Astrocyte (in vitro differentiated cells and primary cell): ENCODE measurements at regions not wholly inside any gene's neighbourhood (a gene's known extent, or its start where the extent isn't known, plus 50 kb on each side); places are given as distances from the start of the nearest gene placed in this dataset.

Experiments used
- DNase-seq: peaks from one replicate; pipeline ENCODE4 v3.0.0-alpha.2; 2010; ENCODE audit warnings: low read depth
- FAIRE-seq: peaks from 2 replicates; lab custom pipeline; 2011; peaks lifted over from hg19 to GRCh38; lab: Jason Lieb, UNC
- H2AFZ ChIP-seq: 2 replicates; pipeline ENCODE4 v1.6.0; 2012; ENCODE audit warnings: low read depth, low read length, inconsistent platforms
- H3K27ac ChIP-seq: 2 replicates; pipeline ENCODE4 v1.5.1; 2011; ENCODE audit warnings: low read depth, low read length, inconsistent platforms
- H3K27me3 ChIP-seq: 2 replicates; pipeline ENCODE4 v1.6.0; 2011; ENCODE audit warnings: low read length, inconsistent platforms; ENCODE audit not compliant: insufficient read depth
- H3K36me3 ChIP-seq: 2 replicates; pipeline ENCODE4 v1.5.1; 2011; ENCODE audit warnings: low read length, inconsistent platforms; ENCODE audit not compliant: insufficient read depth
- H3K4me1 ChIP-seq: 2 replicates; pipeline ENCODE4 v1.5.1; 2011; ENCODE audit warnings: low read length, inconsistent platforms; ENCODE audit not compliant: insufficient read depth
- H3K4me2 ChIP-seq: 2 replicates; pipeline ENCODE4 v1.6.0; 2012; ENCODE audit warnings: low read length, inconsistent platforms
- H3K4me3 ChIP-seq: 2 replicates; pipeline ENCODE4 v1.5.1; 2011; ENCODE audit warnings: low read depth, mild to moderate bottlenecking, low read length, inconsistent platforms; ENCODE audit not compliant: insufficient read depth
- H3K79me2 ChIP-seq: 2 replicates; pipeline ENCODE4 v1.6.0; 2012; ENCODE audit warnings: mild to moderate bottlenecking, low read length, inconsistent platforms; ENCODE audit not compliant: insufficient read depth
- H3K9ac ChIP-seq: 2 replicates; pipeline ENCODE4 v1.6.0; 2012; ENCODE audit warnings: mild to moderate bottlenecking, low read length, inconsistent platforms
- H3K9me3 ChIP-seq: 2 replicates; pipeline ENCODE4 v1.5.1; 2012; ENCODE audit warnings: low read depth, mild to moderate bottlenecking, low read length, inconsistent platforms; ENCODE audit not compliant: insufficient read depth
- H4K20me1 ChIP-seq: 2 replicates; pipeline ENCODE4 v1.6.0; 2012; ENCODE audit warnings: low read length, inconsistent platforms; ENCODE audit not compliant: insufficient read depth
- H3K27ac Mint-ChIP-seq: one replicate; pipeline ENCODE4 v1.8.0; 2021; ENCODE audit warnings: mild to moderate bottlenecking, mixed read lengths; ENCODE audit not compliant: unreplicated experiment
- H3K27me3 Mint-ChIP-seq: one replicate; pipeline ENCODE4 v1.8.0; 2021; ENCODE audit warnings: low read depth, mixed read lengths; ENCODE audit not compliant: unreplicated experiment
- H3K36me3 Mint-ChIP-seq: one replicate; pipeline ENCODE4 v1.8.0; 2021; ENCODE audit warnings: low read depth, mixed read lengths; ENCODE audit not compliant: unreplicated experiment
- H3K4me1 Mint-ChIP-seq: one replicate; pipeline ENCODE4 v1.8.0; 2021; ENCODE audit warnings: low read depth, mixed read lengths; ENCODE audit not compliant: unreplicated experiment
- H3K4me3 Mint-ChIP-seq: one replicate; pipeline ENCODE4 v1.8.0; 2021; ENCODE audit warnings: mild to moderate bottlenecking, moderate library complexity, mixed read lengths; ENCODE audit not compliant: unreplicated experiment
- H3K9me3 Mint-ChIP-seq: one replicate; pipeline ENCODE4 v1.8.0; 2021; ENCODE audit warnings: mild to moderate bottlenecking, mixed read lengths; ENCODE audit not compliant: unreplicated experiment
- CTCF ChIP-seq: IDR thresholded peaks from 2 replicates; pipeline ENCODE4 v1.5.1; 2011; ENCODE audit warnings: low read depth, mild to moderate bottlenecking, inconsistent platforms, low read length, moderate library complexity; ENCODE audit not compliant: insufficient read depth
- EZH2 ChIP-seq: IDR thresholded peaks from 2 replicates; pipeline ENCODE4 v1.6.1; 2012; ENCODE audit warnings: mild to moderate bottlenecking, low read length, inconsistent platforms; ENCODE audit not compliant: insufficient read depth

- H3K4me1 Mint-ChIP-seq: peaks cover 10% of the 10 kb centered on the region
- H3K9me3 Mint-ChIP-seq: no peaks in the 10 kb centered on the region
- H3K4me2 ChIP-seq: no peak overlapping the region
- no peak overlapping the region for H3K27ac ChIP-seq
- H2AFZ ChIP-seq: no peak overlapping the region
- TF ChIP-seq CTCF: no peak
- no peak for TF ChIP-seq EZH2
- H3K4me3 Mint-ChIP-seq: no peak overlapping the region
- no peaks in the 10 kb centered on the region for H3K36me3 ChIP-seq
- no peak for DNase-seq
- no peaks in the 10 kb centered on the region for H3K79me2 ChIP-seq
- no peak for FAIRE-seq
- H3K4me1 ChIP-seq: peaks cover 12% of the 10 kb centered on the region
- no peaks in the 10 kb centered on the region for H3K27me3 ChIP-seq
- peaks cover 4% of the 10 kb centered on the region for H3K27me3 Mint-ChIP-seq
- no peaks in the 10 kb centered on the region for H3K9me3 ChIP-seq
- H3K9ac ChIP-seq: no peak overlapping the region
- H3K36me3 Mint-ChIP-seq: no peaks in the 10 kb centered on the region
- no peak overlapping the region for H3K27ac Mint-ChIP-seq
- no peaks in the 10 kb centered on the region for H4K20me1 ChIP-seq
- no peak overlapping the region for H3K4me3 ChIP-seq
These were observed 173.9 kb upstream of the SERP2 start for GRCh38 chr13:44199627-44200207.

GRCh38 chr13:44206434-44206833 is 167.2 kb upstream of the SERP2 start:
- Histone ChIP-seq H3K4me1 (no peaks in the 10 kb centered on the region), H3K9ac (no peak overlapping the region), H4K20me1 (no peaks in the 10 kb centered on the region), H3K9me3 (no peaks in the 10 kb centered on the region), H3K27ac (no peak overlapping the region), H2AFZ (no peak overlapping the region), H3K27me3 (peaks cover 3% of the 10 kb centered on the region), H3K4me2 (no peak overlapping the region), H3K79me2 (no peaks in the 10 kb centered on the region), H3K36me3 (no peaks in the 10 kb centered on the region), H3K4me3 (no peak overlapping the region)
- Mint-ChIP-seq H3K27ac (no peak overlapping the region), H3K4me1 (no peaks in the 10 kb centered on the region), H3K4me3 (no peak overlapping the region), H3K9me3 (peaks cover 14% of the 10 kb centered on the region), H3K36me3 (peaks cover 2% of the 10 kb centered on the region), H3K27me3 (peaks cover 2% of the 10 kb centered on the region)
- no peak for DNase-seq
- TF ChIP-seq EZH2 (no peak), CTCF (no peak)
- no peak for FAIRE-seq

GRCh38 chr13:44207476-44207875 is 166.1 kb upstream of the SERP2 start:
- Mint-ChIP-seq H3K27ac (no peak overlapping the region), H3K4me1 (no peaks in the 10 kb centered on the region), H3K4me3 (no peak overlapping the region), H3K36me3 (peaks cover 2% of the 10 kb centered on the region), H3K9me3 (peaks cover 14% of the 10 kb centered on the region), H3K27me3 (peaks cover 2% of the 10 kb centered on the region)
- no peak overlapping the region for H3K9ac ChIP-seq
- no peak overlapping the region for H3K4me3 ChIP-seq
- peaks cover 5% of the 10 kb centered on the region for H3K27me3 ChIP-seq
- H2AFZ ChIP-seq: no peak overlapping the region
- TF ChIP-seq CTCF: no peak
- no peak for TF ChIP-seq EZH2
- FAIRE-seq: no peak
- no peaks in the 10 kb centered on the region for H3K4me1 ChIP-seq
- H3K79me2 ChIP-seq: no peaks in the 10 kb centered on the region
- no peaks in the 10 kb centered on the region for H3K36me3 ChIP-seq
- H3K4me2 ChIP-seq: no peak overlapping the region
- H4K20me1 ChIP-seq: no peaks in the 10 kb centered on the region
- H3K27ac ChIP-seq: no peak overlapping the region
- no peaks in the 10 kb centered on the region for H3K9me3 ChIP-seq
- DNase-seq: no peak
